ENCODE measurements at regions not wholly inside any gene's neighbourhood (a gene's known extent, or its start where the extent isn't known, plus 50 kb on each side); places are given as distances from the start of the nearest gene placed in this dataset.
"Not testable (repeated sequence)": the region's sequence is repeated elsewhere in the genome, so short reads cannot be mapped to it uniquely, and the experiment has no call there.

DNA sequence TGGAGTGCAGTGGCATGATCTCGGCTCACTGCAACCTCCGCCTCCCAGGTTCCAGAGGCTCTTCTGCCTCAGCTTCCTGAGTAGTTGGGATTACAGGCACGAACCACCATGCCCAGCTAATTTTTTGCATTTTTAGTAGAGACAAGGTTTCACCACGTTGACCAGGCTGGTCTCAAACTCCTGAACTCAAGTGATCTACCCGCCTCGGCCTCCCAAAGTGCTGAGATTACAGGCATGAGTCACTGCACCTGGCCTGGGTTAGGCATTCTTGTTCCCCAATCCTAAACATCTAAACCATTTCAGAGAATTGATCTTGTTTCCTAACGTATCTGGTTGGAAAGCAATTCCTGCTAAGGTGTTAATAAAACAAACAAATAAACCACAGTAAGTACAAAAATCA, 264.8 kb downstream of the EFCAB11 start:
- TF ChIP-seq, protein P1, sequence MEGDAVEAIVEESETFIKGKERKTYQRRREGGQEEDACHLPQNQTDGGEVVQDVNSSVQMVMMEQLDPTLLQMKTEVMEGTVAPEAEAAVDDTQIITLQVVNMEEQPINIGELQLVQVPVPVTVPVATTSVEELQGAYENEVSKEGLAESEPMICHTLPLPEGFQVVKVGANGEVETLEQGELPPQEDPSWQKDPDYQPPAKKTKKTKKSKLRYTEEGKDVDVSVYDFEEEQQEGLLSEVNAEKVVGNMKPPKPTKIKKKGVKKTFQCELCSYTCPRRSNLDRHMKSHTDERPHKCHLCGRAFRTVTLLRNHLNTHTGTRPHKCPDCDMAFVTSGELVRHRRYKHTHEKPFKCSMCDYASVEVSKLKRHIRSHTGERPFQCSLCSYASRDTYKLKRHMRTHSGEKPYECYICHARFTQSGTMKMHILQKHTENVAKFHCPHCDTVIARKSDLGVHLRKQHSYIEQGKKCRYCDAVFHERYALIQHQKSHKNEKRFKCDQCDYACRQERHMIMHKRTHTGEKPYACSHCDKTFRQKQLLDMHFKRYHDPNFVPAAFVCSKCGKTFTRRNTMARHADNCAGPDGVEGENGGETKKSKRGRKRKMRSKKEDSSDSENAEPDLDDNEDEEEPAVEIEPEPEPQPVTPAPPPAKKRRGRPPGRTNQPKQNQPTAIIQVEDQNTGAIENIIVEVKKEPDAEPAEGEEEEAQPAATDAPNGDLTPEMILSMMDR (conservative IDR thresholded peaks at IDR 0.05), result not testable (repeated sequence)
- TF ChIP-seq EZH2 (IDR thresholded peaks at IDR 0.05; ENCODE audit: low read depth), result not testable (repeated sequence)
